Glutamatergic neuron (in vitro differentiated cells): ENCODE measurements at regions not wholly inside any gene's neighbourhood (a gene's known extent, or its start where the extent isn't known, plus 50 kb on each side); places are given as distances from the start of the nearest gene placed in this dataset.
A peak's percentile ranks its signal among the peaks of the same experiment; 100 is the strongest.

Source experiments
- DNase-seq: peaks from one replicate; pipeline ENCODE4 v3.0.0; 2022
- H3K27ac Mint-ChIP-seq: one replicate; pipeline ENCODE4 v1.8.0; 2020; ENCODE audit warnings: mild to moderate bottlenecking, mixed read lengths, inconsistent platforms; ENCODE audit not compliant: unreplicated experiment
- H3K27me3 Mint-ChIP-seq: one replicate; pipeline ENCODE4 v1.8.0; 2020; ENCODE audit warnings: mild to moderate bottlenecking, moderate library complexity, mixed read lengths, inconsistent platforms; ENCODE audit not compliant: unreplicated experiment
- H3K36me3 Mint-ChIP-seq: one replicate; pipeline ENCODE4 v1.8.0; 2020; ENCODE audit warnings: mild to moderate bottlenecking, mixed read lengths, inconsistent platforms; ENCODE audit not compliant: unreplicated experiment
- H3K4me1 Mint-ChIP-seq: one replicate; pipeline ENCODE4 v1.8.0; 2020; ENCODE audit warnings: mild to moderate bottlenecking, low read depth, mixed read lengths, inconsistent platforms; ENCODE audit not compliant: unreplicated experiment
- H3K4me3 Mint-ChIP-seq: one replicate; pipeline ENCODE4 v1.8.0; 2020; ENCODE audit warnings: mild to moderate bottlenecking, mixed read lengths, inconsistent platforms; ENCODE audit not compliant: unreplicated experiment
- H3K9me3 Mint-ChIP-seq: one replicate; pipeline ENCODE4 v1.8.0; 2020; ENCODE audit warnings: mild to moderate bottlenecking, moderate library complexity, mixed read lengths, inconsistent platforms; ENCODE audit not compliant: unreplicated experiment
- TF ChIP-seq, protein P1 (sequence below): fragments of 200-600 bp; sonication (generic); IDR thresholded peaks from one replicate; pipeline ENCODE4 v1.5.0; 2021; ENCODE audit not compliant: partially characterized antibody, unreplicated experiment

- no peaks in the 10 kb centered on the region for H3K4me1 Mint-ChIP-seq
- no peak for DNase-seq
- H3K36me3 Mint-ChIP-seq: no peaks in the 10 kb centered on the region
- H3K9me3 Mint-ChIP-seq: peaks cover 2% of the 10 kb centered on the region
- no peaks in the 10 kb centered on the region for H3K27me3 Mint-ChIP-seq
- no peak overlapping the region for H3K4me3 Mint-ChIP-seq
- TF ChIP-seq, protein P1, sequence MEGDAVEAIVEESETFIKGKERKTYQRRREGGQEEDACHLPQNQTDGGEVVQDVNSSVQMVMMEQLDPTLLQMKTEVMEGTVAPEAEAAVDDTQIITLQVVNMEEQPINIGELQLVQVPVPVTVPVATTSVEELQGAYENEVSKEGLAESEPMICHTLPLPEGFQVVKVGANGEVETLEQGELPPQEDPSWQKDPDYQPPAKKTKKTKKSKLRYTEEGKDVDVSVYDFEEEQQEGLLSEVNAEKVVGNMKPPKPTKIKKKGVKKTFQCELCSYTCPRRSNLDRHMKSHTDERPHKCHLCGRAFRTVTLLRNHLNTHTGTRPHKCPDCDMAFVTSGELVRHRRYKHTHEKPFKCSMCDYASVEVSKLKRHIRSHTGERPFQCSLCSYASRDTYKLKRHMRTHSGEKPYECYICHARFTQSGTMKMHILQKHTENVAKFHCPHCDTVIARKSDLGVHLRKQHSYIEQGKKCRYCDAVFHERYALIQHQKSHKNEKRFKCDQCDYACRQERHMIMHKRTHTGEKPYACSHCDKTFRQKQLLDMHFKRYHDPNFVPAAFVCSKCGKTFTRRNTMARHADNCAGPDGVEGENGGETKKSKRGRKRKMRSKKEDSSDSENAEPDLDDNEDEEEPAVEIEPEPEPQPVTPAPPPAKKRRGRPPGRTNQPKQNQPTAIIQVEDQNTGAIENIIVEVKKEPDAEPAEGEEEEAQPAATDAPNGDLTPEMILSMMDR: peak; percentile 66
- no peak overlapping the region for H3K27ac Mint-ChIP-seq
Observed at GRCh38 chr14:21990116-21990515, 316.5 kb upstream of the OR4E1 start.

- H3K4me1 Mint-ChIP-seq: no peaks in the 10 kb centered on the region
- H3K27ac Mint-ChIP-seq: no peak overlapping the region
- H3K9me3 Mint-ChIP-seq: peaks cover 2% of the 10 kb centered on the region
- DNase-seq: no peak
- no peak overlapping the region for H3K4me3 Mint-ChIP-seq
- peaks cover 2% of the 10 kb centered on the region for H3K27me3 Mint-ChIP-seq
- TF ChIP-seq, protein P1: no peak
- no peaks in the 10 kb centered on the region for H3K36me3 Mint-ChIP-seq
Observed at GRCh38 chr14:21989090-21989489, 315.5 kb upstream of the OR4E1 start.

GRCh38 chr14:21988413-21988812, 314.8 kb upstream of the OR4E1 start:
- Mint-ChIP-seq H3K36me3 (no peaks in the 10 kb centered on the region), H3K4me3 (no peak overlapping the region), H3K4me1 (no peaks in the 10 kb centered on the region), H3K9me3 (peaks cover 2% of the 10 kb centered on the region), H3K27me3 (peaks cover 2% of the 10 kb centered on the region), H3K27ac (no peak overlapping the region)
- TF ChIP-seq, protein P1: no peak
- no peak for DNase-seq

DNA sequence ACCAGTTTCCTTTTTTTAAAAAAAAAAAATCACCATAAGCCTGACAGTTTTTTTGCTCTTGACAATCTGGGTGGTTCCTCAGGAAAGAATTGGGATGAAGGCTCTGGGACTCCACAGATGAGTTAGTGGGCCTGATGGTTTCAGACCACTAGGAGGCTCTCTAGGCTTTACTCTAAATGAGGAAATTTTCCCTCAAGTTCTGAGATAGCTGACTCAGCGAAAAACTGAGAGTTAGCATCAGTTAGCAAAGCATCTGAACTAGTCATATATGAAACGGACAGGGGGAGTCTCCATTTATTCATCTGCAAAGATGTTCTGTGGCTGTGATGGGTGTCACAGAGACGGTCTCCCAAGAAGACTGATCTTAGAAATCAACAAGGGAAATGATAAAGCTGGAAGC, 314.3 kb upstream of the OR4E1 start:
- Mint-ChIP-seq H3K4me3 (no peak overlapping the region), H3K4me1 (no peaks in the 10 kb centered on the region), H3K36me3 (no peaks in the 10 kb centered on the region), H3K27me3 (peaks cover 2% of the 10 kb centered on the region), H3K9me3 (peaks cover 2% of the 10 kb centered on the region), H3K27ac (no peak overlapping the region)
- no peak for DNase-seq
- TF ChIP-seq, protein P1: peak; percentile 46

GRCh38 chr14:21985081-21985480, 311.5 kb upstream of the OR4E1 start:
- no peak overlapping the region for H3K27ac Mint-ChIP-seq
- no peaks in the 10 kb centered on the region for H3K36me3 Mint-ChIP-seq
- TF ChIP-seq, protein P1: no peak

More at GRCh38 chr14:21985081-21985480, 311.5 kb upstream of the OR4E1 start:
- Mint-ChIP-seq H3K4me1 (no peaks in the 10 kb centered on the region), H3K9me3 (no peaks in the 10 kb centered on the region), H3K4me3 (no peak overlapping the region), H3K27me3 (peaks cover 2% of the 10 kb centered on the region)
- no peak for DNase-seq
